B cell (primary cell): ENCODE measurements at regions not wholly inside any gene's neighbourhood (a gene's known extent, or its start where the extent isn't known, plus 50 kb on each side); places are given as distances from the start of the nearest gene placed in this dataset.

Experiments
- ATAC-seq: fragments of 200-7000 bp; cut with Tn5 transposase; one replicate; pipeline ENCODE4 v1.10.0; 2021; ENCODE audit warnings: low read depth, mild to moderate bottlenecking, moderate number of reproducible peaks, moderate library complexity
- CTCF ChIA-PET: fragments of 350-600 bp; sonication (Branson Sonifier 250); formaldehyde crosslinking; loops from one replicate; lab custom pipeline; 2021; ENCODE audit warnings: antibody characterized with exemption, inconsistent platforms; lab: Charles Lee
- POLR2A ChIA-PET: fragments of 350-600 bp; sonication (Branson Sonifier 250); formaldehyde crosslinking; loops from one replicate; lab custom pipeline; 2021; ENCODE audit warnings: antibody characterized with exemption; lab: Charles Lee
- DNase-seq: peaks from one replicate; pipeline ENCODE4 v3.0.0; 2013
- H2AFZ ChIP-seq: 2 replicates; pipeline ENCODE4 v1.6.1; 2012; ENCODE audit warnings: mild to moderate bottlenecking, low read depth, low read length; ENCODE audit not compliant: insufficient read depth, poor library complexity, severe bottlenecking
- H3K27ac ChIP-seq, 2 donors: 1 replicate in 1 of 2; 2 replicates in 1 of 2; pipeline ENCODE4 v1.5.1; 2012 to 2013; ENCODE audit warnings: low read length in 2 of 2, mild to moderate bottlenecking in 2 of 2, moderate library complexity in 1 of 2
- H3K27me3 ChIP-seq, 4 experiments: fragments of 200-600 bp in 1 of 4; sonication (generic) in 1 of 4; replicated peaks in 1 of 4; 1 replicate in 2 of 4; 2 replicates in 2 of 4; pipeline versions ENCODE4 v1.6.1 to v1.7.0; 2013 to 2016; ENCODE audit warnings: low read length in 3 of 4, mild to moderate bottlenecking in 2 of 4, mixed read lengths in 1 of 4, moderate library complexity in 1 of 4; ENCODE audit not compliant: insufficient read depth in 4 of 4, control insufficient read depth in 3 of 4; ENCODE audit errors: control extremely low read depth in 1 of 4
- H3K36me3 ChIP-seq, 2 experiments: replicated peaks in 1 of 2; 1 replicate in 1 of 2; 2 replicates in 1 of 2; pipeline versions ENCODE4 v1.6.1 to v1.7.1; 2013; ENCODE audit warnings: low read length in 1 of 2; ENCODE audit not compliant: insufficient read depth in 2 of 2, control insufficient read depth in 1 of 2; ENCODE audit errors: control extremely low read depth in 1 of 2, extremely low read depth in 1 of 2
- H3K4me1 ChIP-seq, 2 donors: fragments of 200-600 bp in 1 of 2; sonication (generic) in 1 of 2; 1 replicate in 1 of 2; 2 replicates in 1 of 2; pipeline versions ENCODE4 v1.5.1 to v1.6.1; 2013 to 2017; ENCODE audit warnings: low read length in 2 of 2; ENCODE audit not compliant: control insufficient read depth in 2 of 2, insufficient read depth in 2 of 2
- H3K4me2 ChIP-seq: replicated peaks from 2 replicates; pipeline ENCODE3; 2012; ENCODE audit warnings: mild to moderate bottlenecking, low read depth, low read length; ENCODE audit not compliant: poor library complexity, severe bottlenecking
- H3K4me3 ChIP-seq, 5 experiments: fragments of 200-600 bp in 1 of 5; sonication (generic) in 1 of 5; 1 replicate in 3 of 5; 2 replicates in 2 of 5; pipeline versions ENCODE4 v1.5.1 to v1.7.0; 2011 to 2016; ENCODE audit warnings: low read length in 4 of 5, mild to moderate bottlenecking in 4 of 5, low read depth in 2 of 5, control low read depth in 1 of 5, moderate library complexity in 1 of 5; ENCODE audit not compliant: insufficient read depth in 1 of 5; ENCODE audit errors: control extremely low read depth in 1 of 5, extremely low read depth in 1 of 5
- H3K79me2 ChIP-seq: fragments of 200-600 bp; sonication (generic); one replicate; pipeline ENCODE4 v1.6.0; 2016; ENCODE audit warnings: low read length; ENCODE audit not compliant: control insufficient read depth, insufficient read depth
- H3K9ac ChIP-seq: fragments of 200-600 bp; sonication (generic); 2 replicates; pipeline ENCODE4 v1.6.1; 2017; ENCODE audit warnings: mild to moderate bottlenecking, low read length, moderate library complexity
- H3K9me3 ChIP-seq, 3 donors: one replicate each; pipeline versions ENCODE4 v1.6.1 to v1.7.1; 2013; ENCODE audit warnings: low read length in 2 of 3; ENCODE audit not compliant: control insufficient read depth in 2 of 3, insufficient read depth in 1 of 3; ENCODE audit errors: control extremely low read depth in 1 of 3
- H4K20me1 ChIP-seq: 2 replicates; pipeline ENCODE4 v1.6.0; 2012; ENCODE audit warnings: mild to moderate bottlenecking, low read length; ENCODE audit not compliant: insufficient read depth, control insufficient read depth, poor library complexity, severe bottlenecking
- H3K27ac Mint-ChIP-seq: one replicate; pipeline ENCODE4 v1.8.0; 2021; ENCODE audit warnings: mixed read lengths
- H3K27me3 Mint-ChIP-seq: one replicate; pipeline ENCODE4 v1.8.0; 2021; ENCODE audit warnings: mixed read lengths
- H3K4me1 Mint-ChIP-seq: one replicate; pipeline ENCODE4 v1.8.0; 2021; ENCODE audit warnings: mixed read lengths
- H3K4me3 Mint-ChIP-seq: one replicate; pipeline ENCODE4 v1.8.0; 2021; ENCODE audit warnings: mixed read lengths
- H3K9me3 Mint-ChIP-seq: one replicate; pipeline ENCODE4 v1.8.0; 2022; ENCODE audit warnings: mixed read lengths; ENCODE audit not compliant: insufficient read depth
- EZH2 ChIP-seq: IDR thresholded peaks from 2 replicates; pipeline ENCODE4 v1.6.1; 2012; ENCODE audit warnings: borderline replicate concordance, low read depth, mild to moderate bottlenecking, moderate library complexity, low read length; ENCODE audit not compliant: insufficient read depth, poor library complexity, severe bottlenecking
- WGBS: methylation state at CpG from one replicate; pipeline ENCODE4 v1.1.5; 2013; ENCODE audit warnings: missing lambda C conversion rate; ENCODE audit not compliant: insufficient coverage; 5-methylcytosine and 5-hydroxymethylcytosine counted together
- intact Hi-C: fragments of 100-400 bp; cut with micrococcal nuclease; formaldehyde crosslinking; loops from one replicate; pipeline ENCODE4 v1.10.0; 2022
- TF ChIP-seq, protein P1 (sequence below): fragments of 200-600 bp; IDR thresholded peaks from one replicate; pipeline ENCODE4 v1.8.0; 2022; ENCODE audit warnings: antibody characterized with exemption, mild to moderate bottlenecking

GRCh38 chr2:128440666-128441340 is 122.1 kb upstream of the HS6ST1 start:
- H3K4me1 Mint-ChIP-seq: peaks cover 3% of the 10 kb centered on the region
- Histone ChIP-seq H3K27ac (no peak overlapping the region), H3K4me3 (no peak overlapping the region), H2AFZ (no peak overlapping the region), H3K27me3 (peaks cover 0 to 3% (median 0%) of the 10 kb centered on the region in 4 experiments), H3K4me1 (no peaks in the 10 kb centered on the region), H3K36me3 (no peaks in the 10 kb centered on the region), H3K4me2 (no peak overlapping the region), H3K79me2 (no peaks in the 10 kb centered on the region), H3K9ac (no peak overlapping the region), H3K9me3 (no peaks in the 10 kb centered on the region), H4K20me1 (no peaks in the 10 kb centered on the region)
- DNase-seq (no peak), ATAC-seq (no peak)
- ChIA-PET CTCF (no interaction called here), POLR2A (no interaction called here)
- H3K27ac Mint-ChIP-seq: no peak overlapping the region
- H3K27me3 Mint-ChIP-seq: peaks cover 5% of the 10 kb centered on the region
- H3K9me3 Mint-ChIP-seq: no peaks in the 10 kb centered on the region
- TF ChIP-seq EZH2: no peak
- TF ChIP-seq, protein P1, sequence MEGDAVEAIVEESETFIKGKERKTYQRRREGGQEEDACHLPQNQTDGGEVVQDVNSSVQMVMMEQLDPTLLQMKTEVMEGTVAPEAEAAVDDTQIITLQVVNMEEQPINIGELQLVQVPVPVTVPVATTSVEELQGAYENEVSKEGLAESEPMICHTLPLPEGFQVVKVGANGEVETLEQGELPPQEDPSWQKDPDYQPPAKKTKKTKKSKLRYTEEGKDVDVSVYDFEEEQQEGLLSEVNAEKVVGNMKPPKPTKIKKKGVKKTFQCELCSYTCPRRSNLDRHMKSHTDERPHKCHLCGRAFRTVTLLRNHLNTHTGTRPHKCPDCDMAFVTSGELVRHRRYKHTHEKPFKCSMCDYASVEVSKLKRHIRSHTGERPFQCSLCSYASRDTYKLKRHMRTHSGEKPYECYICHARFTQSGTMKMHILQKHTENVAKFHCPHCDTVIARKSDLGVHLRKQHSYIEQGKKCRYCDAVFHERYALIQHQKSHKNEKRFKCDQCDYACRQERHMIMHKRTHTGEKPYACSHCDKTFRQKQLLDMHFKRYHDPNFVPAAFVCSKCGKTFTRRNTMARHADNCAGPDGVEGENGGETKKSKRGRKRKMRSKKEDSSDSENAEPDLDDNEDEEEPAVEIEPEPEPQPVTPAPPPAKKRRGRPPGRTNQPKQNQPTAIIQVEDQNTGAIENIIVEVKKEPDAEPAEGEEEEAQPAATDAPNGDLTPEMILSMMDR: no peak
- WGBS: 43% methylated on average over 14 of the region's 14 CpGs
- intact Hi-C loops: no loop called here
- H3K4me3 Mint-ChIP-seq: no peak overlapping the region

DNA sequence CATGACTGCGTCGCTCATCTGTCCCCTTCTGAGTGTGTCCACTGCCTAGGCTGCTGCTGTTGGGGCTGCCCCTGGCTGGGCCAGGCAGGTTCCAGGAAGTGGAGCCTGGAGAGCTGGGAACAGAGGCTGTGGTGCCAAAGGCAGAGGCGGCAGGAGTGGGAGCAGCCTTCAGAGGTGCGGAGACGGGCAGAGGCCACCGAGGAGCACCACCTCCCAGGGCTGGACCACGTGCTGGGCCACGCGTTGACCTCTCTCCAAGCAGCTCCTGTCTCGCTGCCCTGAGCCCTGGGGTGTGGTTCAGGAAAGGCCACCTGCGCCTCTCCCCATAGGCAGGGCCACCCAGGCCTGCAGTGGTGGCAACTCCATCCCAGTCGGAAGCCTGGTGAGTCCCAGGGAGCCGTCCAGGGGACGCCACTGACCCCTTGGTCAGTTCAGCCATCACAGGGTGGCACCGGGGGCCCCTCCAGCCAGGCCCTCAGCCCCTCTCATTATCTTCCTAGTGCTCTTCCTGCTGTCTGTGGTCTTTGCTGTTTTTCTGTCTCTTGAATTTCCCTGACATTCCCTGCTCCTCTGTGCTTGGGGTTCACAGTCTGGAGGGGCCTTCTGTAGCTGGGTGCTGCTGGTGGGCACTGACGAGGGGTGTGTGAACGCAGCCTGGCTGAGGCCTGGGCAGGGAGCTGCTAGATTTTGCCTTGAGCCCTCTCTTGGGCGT is 122.8 kb upstream of the HS6ST1 start:
- Mint-ChIP-seq H3K27me3 (peaks cover 7% of the 10 kb centered on the region), H3K4me1 (peaks cover 3% of the 10 kb centered on the region), H3K27ac (no peak overlapping the region), H3K9me3 (no peaks in the 10 kb centered on the region), H3K4me3 (no peak overlapping the region)
- Histone ChIP-seq H3K79me2 (no peaks in the 10 kb centered on the region), H3K27ac (no peak overlapping the region), H3K4me3 (no peak overlapping the region), H4K20me1 (no peaks in the 10 kb centered on the region), H3K4me2 (no peak overlapping the region), H3K27me3 (no peaks in the 10 kb centered on the region), H3K4me1 (no peaks in the 10 kb centered on the region), H2AFZ (no peak overlapping the region), H3K36me3 (no peaks in the 10 kb centered on the region), H3K9ac (no peak overlapping the region), H3K9me3 (no peaks in the 10 kb centered on the region)
- no peak for TF ChIP-seq EZH2
- TF ChIP-seq, protein P1: no peak
- CTCF ChIA-PET: no interaction called here
- WGBS: 87% methylated on average over 16 of the region's 18 CpGs
- no peak for ATAC-seq
- intact Hi-C loops: no loop called here
- DNase-seq: no peak
- POLR2A ChIA-PET: no interaction called here
